ENCODE measurements at regions not wholly inside any gene's neighbourhood (a gene's known extent, or its start where the extent isn't known, plus 50 kb on each side); places are given as distances from the start of the nearest gene placed in this dataset.

GRCh38 chr9:31490551-31491106 lies 893.8 kb upstream of the ACO1 start:
- TF ChIP-seq CTCF (IDR thresholded peaks at IDR 0.05) (no peak), POLR2A (IDR thresholded peaks at IDR 0.05) (no peak)

Measured in testis (tissue), 2 donors.